HG03175 (cell line): ENCODE measurements at regions not wholly inside any gene's neighbourhood (a gene's known extent, or its start where the extent isn't known, plus 50 kb on each side); places are given as distances from the start of the nearest gene placed in this dataset.

Source experiments
- ATAC-seq: cut with Tn5 transposase; IDR thresholded peaks from one replicate; pipeline ENCODE4 v1.9.1; 2021; ENCODE audit warnings: mild to moderate bottlenecking, moderate library complexity; ENCODE audit not compliant: unreplicated experiment

DNA sequence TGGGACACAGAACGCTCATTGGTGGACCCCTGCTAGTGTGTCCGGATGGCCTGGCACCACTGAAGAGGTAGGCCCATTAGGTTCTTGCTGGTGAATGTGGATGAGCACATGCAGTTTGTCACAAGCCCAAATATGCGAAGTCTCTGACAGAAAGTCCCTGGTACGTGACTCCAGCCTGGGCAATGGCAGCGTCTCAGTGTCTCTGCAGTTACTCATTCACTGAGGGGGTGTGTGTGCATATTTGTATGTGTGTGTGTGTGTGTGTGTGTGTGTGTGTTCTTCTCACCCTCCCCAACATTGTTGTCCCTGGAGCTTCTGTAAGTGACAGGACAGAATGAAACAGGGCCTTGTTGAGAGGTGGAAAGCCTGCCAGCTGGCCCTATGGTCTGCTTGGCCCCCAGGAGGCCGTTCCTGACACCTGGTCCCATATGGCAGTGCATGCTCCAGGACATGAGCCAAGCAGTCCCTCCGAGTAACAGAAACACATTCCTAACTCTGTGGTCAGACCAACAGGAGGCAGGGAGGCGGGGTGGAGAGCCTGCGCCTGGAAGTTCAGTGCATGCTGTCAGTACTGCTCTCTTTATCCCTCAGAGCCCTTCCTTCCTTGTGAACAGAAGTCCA lies 169.9 kb downstream of the SLC28A3 start:
- ATAC-seq: no peak

DNA sequence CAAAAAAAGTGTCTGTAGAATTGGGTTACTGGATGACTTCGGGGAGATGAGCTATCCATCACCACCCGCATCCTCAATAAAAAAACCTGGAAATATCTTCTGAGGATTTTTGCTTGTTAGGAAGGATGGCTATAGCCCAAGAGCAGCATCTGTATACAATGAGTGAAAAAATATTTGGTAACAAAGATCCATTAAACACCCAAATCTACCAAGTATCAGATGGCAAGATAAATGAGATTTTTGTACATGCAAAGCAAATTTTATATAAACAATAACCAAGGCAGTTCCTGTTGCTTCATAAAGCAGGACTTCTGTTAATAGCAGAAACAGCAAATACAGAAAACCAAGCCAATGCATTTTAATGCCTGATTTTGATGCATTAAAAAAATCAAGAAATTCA lies 166.6 kb downstream of the SLC28A3 start:
- ATAC-seq: no peak

DNA sequence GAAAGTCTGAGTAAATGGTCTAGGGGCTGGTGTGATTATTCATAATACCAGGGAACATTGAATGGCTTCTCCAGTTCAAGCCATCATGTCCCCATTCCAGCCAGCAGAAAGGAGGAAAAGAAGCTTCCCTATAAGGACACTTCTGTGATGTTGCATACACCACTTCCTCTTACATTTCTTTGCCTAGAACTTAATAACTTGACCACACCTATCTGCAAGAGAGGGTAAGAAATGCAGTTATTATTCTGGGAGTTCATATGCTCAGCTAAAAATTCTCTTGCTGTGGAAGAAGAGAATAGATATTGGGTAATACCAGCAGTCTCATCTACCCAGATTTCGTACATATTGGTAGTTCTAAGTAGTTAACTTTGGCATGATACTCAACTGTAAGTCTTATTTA lies 166.1 kb downstream of the SLC28A3 start:
- ATAC-seq: no peak

DNA sequence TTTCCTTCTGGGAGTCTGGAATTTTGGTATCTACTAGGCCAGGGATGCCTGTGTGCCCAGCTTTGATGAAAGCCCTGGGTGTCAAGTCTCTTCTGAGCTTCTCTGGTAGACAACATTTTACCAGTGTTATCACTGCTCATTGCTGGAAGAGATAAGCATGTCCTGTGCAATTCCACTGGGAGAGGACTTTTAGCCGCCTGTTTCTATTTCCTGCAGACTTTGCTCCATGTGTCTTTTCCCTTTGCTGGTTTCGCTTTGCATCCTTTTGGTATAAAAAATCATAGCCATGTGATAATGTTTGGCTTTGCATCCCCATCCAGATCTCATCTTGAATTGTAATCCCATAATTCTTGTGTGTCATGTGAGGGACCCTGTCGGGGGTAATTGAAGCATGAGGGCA lies 163.2 kb downstream of the SLC28A3 start:
- no peak for ATAC-seq

DNA sequence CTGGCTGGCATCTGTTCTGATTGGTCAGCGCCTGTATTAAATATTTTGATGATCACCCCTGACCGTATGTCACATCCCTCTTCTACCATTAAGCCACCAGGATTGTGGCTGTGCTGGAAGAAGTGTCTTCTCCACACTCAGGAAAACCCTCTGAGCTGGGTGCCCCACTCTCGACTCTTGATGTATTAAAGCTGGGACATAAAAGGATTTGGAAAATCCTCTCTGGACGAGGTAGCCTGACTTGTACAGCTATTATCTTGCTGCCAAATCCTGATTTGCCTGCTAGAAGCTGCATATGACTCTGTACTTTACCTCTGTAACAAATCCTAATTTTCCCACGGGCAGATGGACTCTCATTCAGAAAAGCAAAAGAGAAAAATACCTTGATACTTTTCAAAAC lies 161.0 kb downstream of the SLC28A3 start:
- no peak for ATAC-seq

DNA sequence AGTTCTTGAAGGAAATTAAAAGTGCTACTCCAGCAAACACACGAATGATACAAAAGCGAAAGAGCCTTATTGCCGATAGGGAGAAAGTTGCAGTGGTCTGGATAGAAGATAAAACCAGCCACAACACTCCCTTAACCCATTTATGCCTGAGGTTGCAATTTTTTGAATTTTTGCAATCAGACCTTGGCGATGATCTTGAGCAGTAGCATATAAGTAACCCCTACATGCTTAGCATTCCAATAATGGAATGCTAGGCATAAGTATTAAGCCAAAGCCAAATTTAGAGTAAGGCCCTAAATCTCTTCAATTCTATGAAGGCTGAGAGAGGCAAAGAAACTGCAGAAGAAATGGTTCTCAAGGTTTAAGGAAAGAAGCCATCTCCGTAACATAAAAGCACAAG lies 153.5 kb downstream of the SLC28A3 start:
- no peak for ATAC-seq

DNA sequence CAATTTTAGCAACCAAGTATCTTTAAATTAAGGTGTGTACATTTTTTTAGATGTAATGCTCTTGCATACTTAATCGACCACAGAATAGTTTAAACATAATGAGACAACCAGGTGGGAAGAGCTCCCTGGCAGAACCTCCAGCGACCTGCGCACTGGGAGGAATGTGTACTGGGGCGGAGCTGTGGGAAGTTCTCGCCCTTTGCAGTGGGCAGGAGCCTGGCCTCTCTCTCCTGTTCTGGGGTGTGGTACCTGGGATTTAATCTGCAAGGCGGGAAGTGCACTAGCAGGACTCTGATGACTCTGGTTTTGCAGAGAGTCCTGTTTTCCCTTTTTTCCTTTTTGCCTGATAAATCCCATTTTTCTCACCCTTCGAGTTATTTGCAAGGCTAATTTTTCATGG lies 150.7 kb downstream of the SLC28A3 start:
- no peak for ATAC-seq

DNA sequence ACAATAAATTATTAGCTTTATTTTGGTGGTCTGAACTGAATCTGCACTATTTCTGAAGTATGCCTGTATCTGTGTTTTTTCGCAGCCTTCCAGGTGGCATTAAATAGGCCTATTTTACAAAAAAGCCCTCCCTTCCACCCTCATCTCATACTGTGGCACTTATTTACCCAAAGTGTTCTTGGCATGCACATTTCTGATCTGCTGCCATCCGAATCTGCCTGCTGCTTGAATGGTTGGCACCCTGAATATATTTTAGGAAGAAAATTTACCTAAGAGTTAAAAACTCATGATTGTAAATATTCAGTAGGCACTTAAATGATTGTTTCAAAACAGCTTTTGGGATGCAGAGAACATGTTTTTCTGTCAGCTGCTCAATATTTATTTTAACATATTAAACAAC lies 150.1 kb downstream of the SLC28A3 start:
- ATAC-seq: no peak

DNA sequence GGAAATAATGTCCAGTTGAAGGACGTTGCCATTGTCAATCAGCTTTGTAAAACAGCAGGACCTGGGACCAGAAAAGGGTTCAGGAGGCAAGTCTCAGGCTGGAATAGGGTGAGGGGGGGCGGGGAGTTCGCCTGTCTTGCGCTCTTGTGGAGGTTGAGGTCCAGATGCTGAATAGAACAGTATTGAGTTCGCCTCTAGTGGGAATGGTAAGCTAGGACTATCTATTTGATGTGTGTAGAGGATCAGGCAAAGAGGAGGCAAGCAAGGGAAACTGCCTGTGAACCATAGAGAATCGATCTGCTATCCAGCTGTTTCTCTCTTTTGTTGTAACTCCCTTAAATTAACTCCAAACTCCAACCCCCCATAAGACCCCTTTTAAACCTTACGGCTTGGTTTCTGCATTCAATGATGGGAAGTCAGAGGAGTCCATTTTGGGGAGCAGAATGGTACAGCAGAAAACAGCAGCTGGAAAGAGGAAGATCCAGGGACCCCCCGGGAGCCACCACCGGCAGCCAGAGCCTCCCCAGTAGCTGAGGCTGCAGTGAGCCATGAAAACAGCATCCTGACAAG lies 133.7 kb downstream of the SLC28A3 start:
- ATAC-seq: no peak

DNA sequence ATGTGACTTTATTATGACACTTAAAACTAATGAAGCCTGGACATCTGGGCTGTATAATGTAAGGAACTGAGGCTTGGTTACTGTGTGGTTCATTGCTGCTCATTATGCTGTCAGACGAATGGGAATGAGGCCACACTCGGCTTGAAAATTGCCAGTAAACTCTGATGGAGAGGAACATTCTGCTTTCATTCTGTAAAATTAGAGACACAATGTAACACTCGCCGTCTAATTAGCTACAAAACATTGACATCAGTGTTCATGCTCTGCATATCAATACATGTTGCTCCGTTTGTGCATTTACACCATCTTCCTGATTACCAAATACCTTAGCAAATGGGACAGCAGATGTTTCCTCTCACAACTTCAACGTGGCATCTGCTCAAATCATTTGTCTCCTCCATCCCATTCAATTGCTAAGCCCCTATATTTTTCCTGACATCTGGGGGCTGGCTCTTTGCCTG lies 133.0 kb downstream of the SLC28A3 start:
- ATAC-seq: no peak

DNA sequence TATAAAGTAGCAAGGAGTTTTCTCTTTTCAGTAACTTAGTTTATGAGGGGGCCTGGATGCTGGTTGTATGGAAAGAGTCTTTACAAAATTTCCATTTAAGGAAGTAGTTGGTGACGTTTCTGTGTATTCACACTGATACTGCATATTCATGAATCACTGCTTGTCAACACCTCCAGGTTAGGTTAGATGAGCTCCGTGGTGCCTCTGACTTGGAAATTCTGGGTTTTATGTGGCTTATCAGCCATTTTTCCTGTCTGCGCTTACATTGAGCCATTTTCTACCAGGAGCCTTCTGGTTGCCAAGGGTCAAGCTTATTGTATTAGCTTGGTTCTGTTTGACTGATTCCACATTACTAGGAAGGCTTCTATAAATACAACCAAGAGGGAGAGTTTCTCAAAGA lies 128.3 kb downstream of the SLC28A3 start:
- ATAC-seq: no peak

DNA sequence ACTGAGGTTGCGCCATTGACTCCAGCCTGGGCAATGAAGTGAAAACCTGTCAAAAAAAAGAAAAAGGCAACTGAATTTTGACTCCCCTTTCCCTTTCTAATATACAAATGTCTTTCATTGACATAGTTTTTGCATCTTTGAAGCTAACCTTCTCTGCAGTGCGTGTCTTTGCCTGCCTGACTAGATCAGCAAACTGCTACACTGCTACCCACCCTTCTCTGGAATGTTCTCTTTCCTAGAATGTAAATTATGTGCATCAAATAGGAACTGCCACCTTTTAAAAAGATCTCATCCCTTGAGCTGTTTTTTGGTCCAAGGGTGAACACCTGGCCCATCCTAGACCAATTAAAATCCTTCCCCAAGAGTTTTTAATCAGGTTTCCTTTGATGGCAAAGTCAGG lies 127.6 kb downstream of the SLC28A3 start:
- no peak for ATAC-seq

DNA sequence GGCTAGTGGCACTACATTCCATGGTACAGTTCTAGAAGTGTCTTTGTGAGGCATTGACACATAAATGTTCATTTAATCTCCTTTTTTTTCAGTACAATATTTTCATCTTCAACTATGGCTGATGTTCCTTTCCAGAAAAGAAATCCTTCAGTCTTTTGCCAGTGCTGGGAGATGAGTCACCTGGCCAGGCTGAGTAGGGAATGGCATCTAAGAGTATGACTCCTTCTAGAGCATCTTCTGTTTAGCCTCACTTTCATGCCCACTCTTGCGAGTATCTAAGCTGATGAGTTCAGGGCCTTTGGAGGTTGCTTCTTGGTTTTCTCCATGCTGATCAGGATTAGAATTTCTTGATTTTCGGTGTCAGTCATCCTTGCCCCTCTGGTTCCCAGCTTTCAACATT lies 124.4 kb downstream of the SLC28A3 start:
- ATAC-seq: no peak

DNA sequence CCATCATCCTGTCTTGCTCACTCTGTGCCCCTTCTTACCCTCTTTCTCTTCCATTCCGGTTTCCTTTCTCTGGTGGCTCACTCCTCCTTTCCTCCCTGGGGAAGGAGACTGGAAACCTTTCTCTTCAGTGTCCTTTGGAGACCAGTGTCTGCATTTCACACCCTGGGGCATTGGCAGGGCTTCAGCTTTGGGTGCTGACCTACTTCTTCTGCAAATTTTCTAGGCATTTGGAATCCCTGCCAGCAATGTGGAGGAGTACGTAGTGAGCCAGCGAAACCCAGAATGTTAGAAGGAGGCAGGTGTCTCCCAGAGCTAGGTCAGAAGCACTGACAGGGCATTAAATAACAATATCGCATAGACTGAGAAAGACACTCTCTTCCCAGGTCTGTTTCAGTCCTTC lies 122.2 kb downstream of the SLC28A3 start:
- ATAC-seq: no peak

DNA sequence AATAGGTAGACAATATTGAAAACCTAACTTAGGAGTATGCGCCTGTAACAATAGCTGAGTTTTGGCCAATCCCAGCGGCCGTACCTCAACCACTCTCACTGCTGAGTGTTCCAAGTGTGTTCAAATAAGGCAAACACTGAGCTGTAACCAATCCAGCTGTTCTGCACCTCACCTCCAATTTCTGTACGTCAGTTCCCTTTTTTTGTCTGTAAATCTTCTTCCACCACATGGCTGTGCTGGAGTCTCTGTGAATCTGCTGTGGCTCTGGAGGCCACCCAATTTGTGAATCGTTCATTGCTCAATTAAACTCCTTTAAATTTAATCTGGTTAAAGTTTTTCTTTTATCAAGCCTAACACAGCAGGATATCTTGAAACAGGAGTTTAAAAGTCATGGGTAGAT lies 116.3 kb downstream of the SLC28A3 start:
- ATAC-seq: no peak
